HCT116 (cell line): ENCODE measurements at regions not wholly inside any gene's neighbourhood (a gene's known extent, or its start where the extent isn't known, plus 50 kb on each side); places are given as distances from the start of the nearest gene placed in this dataset.

Source experiments
- ATAC-seq: fragments of 200-7000 bp; cut with Tn5 transposase; 2 replicates; pipeline ENCODE4 v1.9.1; 2020; ENCODE audit warnings: mild to moderate bottlenecking, moderate library complexity
- BruUV-seq: library from RNA; stranded (reverse); fragments of 400-500 nt; replicated peaks from 2 replicates; lab custom pipeline; 2021; lab: Mats Ljungman, UMichigan
- CTCF ChIA-PET: fragments of 300-600 bp; sonication (Branson Sonifier 250); formaldehyde crosslinking; loops from one replicate; lab custom pipeline; 2021; ENCODE audit warnings: antibody characterized with exemption; lab: Charles Lee
- POLR2A ChIA-PET: fragments of 300-600, 350-600 bp; sonication (Branson Sonifier 250); formaldehyde crosslinking; loops from one replicate; lab custom pipeline; 2021; ENCODE audit warnings: antibody characterized with exemption; lab: Charles Lee
- RAD21 ChIA-PET, 2 experiments: fragments of 300-600 bp; sonication (Branson Sonifier 250); formaldehyde crosslinking; loops; one replicate each; lab custom pipeline; 2023; ENCODE audit warnings: low total read pairs in 2 of 2; ENCODE audit not compliant: uncharacterized antibody in 2 of 2, unreplicated experiment in 2 of 2, low non-redundant PET in 1 of 2; lab: Charles Lee
- DNase-seq: peaks from one replicate; pipeline ENCODE4 v3.0.0-alpha.2; 2010; ENCODE audit warnings: low read depth, low spot score
- H2AFZ ChIP-seq: fragments of 200-600 bp; shearing (Covaris generic), sonication (generic); 2 replicates; pipeline ENCODE4 v1.6.1; 2017; ENCODE audit warnings: low read depth, mixed run types, mixed read lengths, antibody characterized with exemption, low read length; ENCODE audit not compliant: poor library complexity, severe bottlenecking
- H3K27ac ChIP-seq: 2 replicates; pipeline ENCODE4 v1.5.1; 2012; ENCODE audit warnings: low read depth, low read length
- H3K27me3 ChIP-seq: fragments of 200-600 bp; sonication (generic); 2 replicates; pipeline ENCODE4 v1.6.1; 2016; ENCODE audit warnings: mixed run types, low read length, mixed read lengths; ENCODE audit not compliant: insufficient read depth
- H3K36me3 ChIP-seq, 2 experiments: fragments of 200-500 bp in 1 of 2; fragments of 200-600 bp in 1 of 2; sonication (Bioruptor generic) in 1 of 2; sonication (generic) in 1 of 2; 2 replicates each; pipeline versions ENCODE4 v1.5.1 to v1.6.1; 2014 to 2016; ENCODE audit warnings: low read length in 2 of 2, inconsistent platforms in 1 of 2, mixed read lengths in 1 of 2, mixed run types in 1 of 2; ENCODE audit not compliant: insufficient read depth in 2 of 2, control insufficient read depth in 1 of 2
- H3K4me1 ChIP-seq, 2 experiments: fragments of 200-600 bp in 1 of 2; sonication (generic) in 1 of 2; 2 replicates each; pipeline versions ENCODE4 v1.5.1 to v1.6.1; 2012 to 2017; ENCODE audit warnings: low read length in 2 of 2, inconsistent platforms in 1 of 2, mild to moderate bottlenecking in 1 of 2, mixed read lengths in 1 of 2, mixed run types in 1 of 2, moderate library complexity in 1 of 2; ENCODE audit not compliant: insufficient read depth in 2 of 2, control insufficient read depth in 1 of 2
- H3K4me2 ChIP-seq: fragments of 200-600 bp; sonication (generic); 2 replicates; pipeline ENCODE4 v1.6.1; 2017; ENCODE audit warnings: mixed run types, low read length, mixed read lengths
- H3K4me3 ChIP-seq, 2 experiments: fragments of 200-600 bp in 1 of 2; sonication (generic) in 1 of 2; replicated peaks in 1 of 2; 2 replicates each; pipeline ENCODE4 v1.5.1; 2011 to 2016; ENCODE audit warnings: low read length in 2 of 2, control low read depth in 1 of 2, low read depth in 1 of 2, mild to moderate bottlenecking in 1 of 2, mixed read lengths in 1 of 2, mixed run types in 1 of 2
- H3K79me2 ChIP-seq: fragments of 200-600 bp; sonication (generic); 2 replicates; pipeline ENCODE4 v1.6.1; 2017; ENCODE audit warnings: mild to moderate bottlenecking, mixed run types, low read length, moderate library complexity, mixed read lengths; ENCODE audit not compliant: insufficient read depth
- H3K9ac ChIP-seq: fragments of 200-600 bp; sonication (generic); 2 replicates; pipeline ENCODE4 v1.6.1; 2016; ENCODE audit warnings: low read length, mixed read lengths
- H3K9me2 ChIP-seq: fragments of 200-600 bp; sonication (generic), shearing (Covaris generic); 2 replicates; pipeline ENCODE4 v1.6.1; 2017; ENCODE audit warnings: mixed run types, mild to moderate bottlenecking, moderate library complexity; ENCODE audit not compliant: insufficient read depth
- H3K9me3 ChIP-seq, 2 experiments: fragments of 200-500 bp in 1 of 2; fragments of 200-600 bp in 1 of 2; sonication (Bioruptor generic) in 1 of 2; sonication (generic) in 1 of 2; 2 replicates each; pipeline ENCODE4 v1.6.1; 2014 to 2017; ENCODE audit warnings: low read length in 2 of 2, mixed read lengths in 2 of 2, inconsistent platforms in 1 of 2, low read depth in 1 of 2, mild to moderate bottlenecking in 1 of 2, mixed run types in 1 of 2, moderate library complexity in 1 of 2; ENCODE audit not compliant: control insufficient read depth in 1 of 2, insufficient read depth in 1 of 2
- H4K20me1 ChIP-seq: fragments of 200-600 bp; sonication (generic), shearing (Covaris generic); 2 replicates; pipeline ENCODE4 v1.6.1; 2017; ENCODE audit warnings: mixed run types, mild to moderate bottlenecking, moderate library complexity; ENCODE audit not compliant: insufficient read depth
- CBX3 ChIP-seq: IDR thresholded peaks from 2 replicates; pipeline ENCODE4 v1.6.1; 2012; ENCODE audit warnings: low read depth
- EZH2phosphoT487 ChIP-seq: fragments of 200-600 bp; IDR thresholded peaks from 2 replicates; pipeline ENCODE4 v1.6.1; 2018; ENCODE audit warnings: antibody characterized with exemption, borderline replicate concordance
- POLR2AphosphoS5 ChIP-seq: IDR thresholded peaks from 2 replicates; pipeline ENCODE4 v1.6.1; 2011; ENCODE audit warnings: mild to moderate bottlenecking, low read depth, low read length, moderate library complexity
- RAD21 ChIP-seq: IDR thresholded peaks from 2 replicates; pipeline ENCODE4 v1.6.1; 2012; ENCODE audit warnings: low read depth, mild to moderate bottlenecking
- SP1 ChIP-seq: IDR thresholded peaks from 2 replicates; pipeline ENCODE4 v1.6.1; 2012; ENCODE audit warnings: low read depth
- YY1 ChIP-seq: IDR thresholded peaks from 2 replicates; pipeline ENCODE4 v1.6.1; 2011; ENCODE audit warnings: low read length, low read depth, moderate library complexity, mild to moderate bottlenecking; ENCODE audit not compliant: insufficient replicate concordance; ENCODE audit errors: extremely low read depth
- ZFX ChIP-seq: fragments of 450-650 bp; IDR thresholded peaks from 2 replicates; pipeline ENCODE4 v1.6.1; 2017
- intact Hi-C: fragments of 100-400 bp; cut with micrococcal nuclease; formaldehyde crosslinking; loops from 2 replicates; pipeline ENCODE4 v1.10.0; 2022
- TF ChIP-seq, protein P1 (sequence below), 3 experiments: fragments of 200-600 bp in 1 of 3; sonication (generic) in 1 of 3; IDR thresholded peaks in 2 of 3; conservative IDR thresholded peaks in 1 of 3; 2 replicates each; pipeline ENCODE4 v1.5.1; 2012 to 2017; ENCODE audit warnings: low read depth in 2 of 3, low read length in 2 of 3, antibody characterized with exemption in 1 of 3, borderline replicate concordance in 1 of 3, control low read depth in 1 of 3, mild to moderate bottlenecking in 1 of 3, mixed read lengths in 1 of 3, mixed run types in 1 of 3, moderate library complexity in 1 of 3; ENCODE audit not compliant: insufficient read depth in 1 of 3
- TF ChIP-seq, protein P2 (sequence below): IDR thresholded peaks from 2 replicates; pipeline ENCODE4 v1.6.1; 2012

DNA sequence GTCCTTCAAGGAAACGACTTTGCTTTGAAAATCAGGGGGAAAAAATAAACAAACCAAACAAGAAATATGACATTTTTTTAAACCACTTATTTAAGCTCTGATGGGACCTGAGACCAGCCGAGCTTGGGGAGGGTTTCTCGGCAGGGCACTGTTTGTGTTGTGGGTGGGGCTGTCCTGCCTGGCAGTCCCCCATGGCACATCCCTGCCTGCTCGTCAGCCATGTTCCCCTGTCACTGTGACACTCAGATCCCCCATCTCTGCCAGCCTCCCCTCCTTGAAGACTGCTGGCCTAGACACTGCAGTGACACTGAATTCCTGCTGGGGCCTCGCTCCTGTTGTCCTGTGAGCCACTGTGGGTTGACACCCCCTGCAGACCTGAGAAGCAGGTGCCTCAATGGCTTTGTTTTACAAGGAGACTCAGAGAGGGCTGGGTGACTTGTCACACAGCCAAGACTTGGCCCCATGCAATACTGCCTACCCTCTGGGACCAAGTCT is 95.1 kb upstream of the PTPN1 start:
- Histone ChIP-seq H3K9me3 (no peaks in the 10 kb centered on the region; a peak in 1 of 4 replicates), H3K27me3 (no peaks in the 10 kb centered on the region), H3K36me3 (no peaks in the 10 kb centered on the region), H3K4me2 (peak overlapping the region; percentile 66), H3K9me2 (no peaks in the 10 kb centered on the region), H3K79me2 (no peaks in the 10 kb centered on the region), H4K20me1 (no peaks in the 10 kb centered on the region), H3K4me1 (peaks cover 19 to 22% of the 10 kb centered on the region in 2 experiments), H3K4me3 (peak overlapping the region in 1 of 2 experiments; percentile 29; a peak in 2 of 4 replicates), H2AFZ (peak overlapping the region; percentile 71), H3K27ac (peak overlapping the region; percentile 75), H3K9ac (peak overlapping the region; percentile 28)
- ATAC-seq (peak; percentile 78), DNase-seq (peak; percentile 28)
- CTCF ChIA-PET: no interaction called here
- TF ChIP-seq EZH2phosphoT487 (no peak), YY1 (no peak)
- TF ChIP-seq, protein P1, sequence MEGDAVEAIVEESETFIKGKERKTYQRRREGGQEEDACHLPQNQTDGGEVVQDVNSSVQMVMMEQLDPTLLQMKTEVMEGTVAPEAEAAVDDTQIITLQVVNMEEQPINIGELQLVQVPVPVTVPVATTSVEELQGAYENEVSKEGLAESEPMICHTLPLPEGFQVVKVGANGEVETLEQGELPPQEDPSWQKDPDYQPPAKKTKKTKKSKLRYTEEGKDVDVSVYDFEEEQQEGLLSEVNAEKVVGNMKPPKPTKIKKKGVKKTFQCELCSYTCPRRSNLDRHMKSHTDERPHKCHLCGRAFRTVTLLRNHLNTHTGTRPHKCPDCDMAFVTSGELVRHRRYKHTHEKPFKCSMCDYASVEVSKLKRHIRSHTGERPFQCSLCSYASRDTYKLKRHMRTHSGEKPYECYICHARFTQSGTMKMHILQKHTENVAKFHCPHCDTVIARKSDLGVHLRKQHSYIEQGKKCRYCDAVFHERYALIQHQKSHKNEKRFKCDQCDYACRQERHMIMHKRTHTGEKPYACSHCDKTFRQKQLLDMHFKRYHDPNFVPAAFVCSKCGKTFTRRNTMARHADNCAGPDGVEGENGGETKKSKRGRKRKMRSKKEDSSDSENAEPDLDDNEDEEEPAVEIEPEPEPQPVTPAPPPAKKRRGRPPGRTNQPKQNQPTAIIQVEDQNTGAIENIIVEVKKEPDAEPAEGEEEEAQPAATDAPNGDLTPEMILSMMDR (IDR thresholded peaks at IDR 0.05 in 2 of 3, conservative IDR thresholded peaks at IDR 0.05 in 1 of 3; ENCODE audit: borderline replicate concordance in 1 of 3, insufficient read depth in 1 of 3, low read depth in 2 of 3, low read length in 2 of 3): no peak
- POLR2A ChIA-PET: no interaction called here
- RAD21 ChIA-PET: no interaction called here
- intact Hi-C loops: no loop called here
- BruUV-seq: no TSS peak

DNA sequence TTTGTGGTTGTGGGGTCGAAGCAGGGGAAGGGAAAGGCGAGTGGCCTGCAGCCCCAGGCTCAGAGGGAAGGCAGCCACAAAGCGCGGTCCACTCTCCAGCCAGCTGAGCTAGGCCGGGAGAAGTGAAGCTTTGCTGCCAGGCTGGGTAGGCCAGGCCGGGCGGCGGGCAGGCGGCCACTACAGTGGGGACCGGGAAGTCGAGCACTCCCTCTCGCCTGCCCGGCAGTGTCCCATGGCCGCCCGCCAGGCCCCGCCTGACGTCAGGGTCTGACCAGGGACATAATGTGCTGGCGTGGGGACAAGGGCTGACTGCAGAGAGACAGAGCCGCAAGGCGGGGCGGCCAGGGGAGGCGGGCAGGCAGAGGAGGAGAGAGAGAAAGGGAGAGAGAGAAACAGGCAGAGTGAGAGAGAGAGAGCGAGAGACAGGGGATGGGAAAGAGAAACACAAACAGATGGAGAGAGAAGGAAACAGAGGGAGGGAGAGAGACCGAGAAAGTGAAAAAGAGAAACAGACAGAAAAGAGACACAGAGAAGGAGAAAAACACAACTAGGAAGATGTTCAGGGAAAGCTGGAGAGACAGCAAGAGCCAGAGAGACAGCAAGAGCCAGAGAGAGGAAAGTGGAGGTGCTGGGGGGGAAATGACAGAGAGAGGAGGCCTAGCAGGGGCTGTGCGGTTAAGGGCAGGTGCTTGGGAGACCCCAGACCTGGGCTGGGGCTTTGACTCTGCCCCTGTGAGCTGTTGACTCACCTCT is 94.5 kb upstream of the PTPN1 start:
- RAD21 ChIA-PET: no interaction called here

More for the DNA sequence above, 94.5 kb upstream of the PTPN1 start:
- no peaks in the 10 kb centered on the region for H3K9me2 ChIP-seq
- no peaks in the 10 kb centered on the region for H4K20me1 ChIP-seq
- H3K9ac ChIP-seq: peak overlapping the region; percentile 28
- no peaks in the 10 kb centered on the region; a peak in 1 of 4 replicates for H3K9me3 ChIP-seq
- no peaks in the 10 kb centered on the region for H3K36me3 ChIP-seq
- H2AFZ ChIP-seq: peak overlapping the region; percentile 71
- H3K27ac ChIP-seq: peak overlapping the region; percentile 75
- BruUV-seq: no TSS peak
- no peaks in the 10 kb centered on the region for H3K79me2 ChIP-seq
- H3K4me1 ChIP-seq: peaks cover 19 to 22% of the 10 kb centered on the region in 2 experiments
- H3K4me3 ChIP-seq: peak overlapping the region in 1 of 2 experiments; percentile 29; a peak in 2 of 4 replicates
- ATAC-seq (peak; percentile 85), DNase-seq (peak; percentile 50)
- ChIA-PET POLR2A (no interaction called here), CTCF (no interaction called here)
- no peaks in the 10 kb centered on the region for H3K27me3 ChIP-seq
- intact Hi-C loops: no loop called here
- H3K4me2 ChIP-seq: peak overlapping the region; percentile 66
- TF ChIP-seq CBX3 (0 out of 2 replicates have a peak, but pooled peaks have one; percentile 22), RAD21 (no peak; the same call in 1 of the 2 replicates), POLR2AphosphoS5 (peak; percentile 45; the same call in 1 of the 2 replicates), ZFX (peak; percentile 26; the same call in 1 of the 2 replicates), SP1 (peak; percentile 29; the same call in 1 of the 2 replicates)
- TF ChIP-seq, protein P2, sequence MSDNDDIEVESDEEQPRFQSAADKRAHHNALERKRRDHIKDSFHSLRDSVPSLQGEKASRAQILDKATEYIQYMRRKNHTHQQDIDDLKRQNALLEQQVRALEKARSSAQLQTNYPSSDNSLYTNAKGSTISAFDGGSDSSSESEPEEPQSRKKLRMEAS: peak; percentile 69; the same call in 1 of the 2 replicates
